GM12874 (cell line): ENCODE measurements at regions not wholly inside any gene's neighbourhood (a gene's known extent, or its start where the extent isn't known, plus 50 kb on each side); places are given as distances from the start of the nearest gene placed in this dataset.

Experiments used
- TF ChIP-seq, protein P1 (sequence below): IDR thresholded peaks from 2 replicates; pipeline ENCODE4 v1.5.1; 2011; ENCODE audit warnings: low read depth, mild to moderate bottlenecking, control low read depth, low read length, moderate library complexity; ENCODE audit not compliant: insufficient read depth

DNA sequence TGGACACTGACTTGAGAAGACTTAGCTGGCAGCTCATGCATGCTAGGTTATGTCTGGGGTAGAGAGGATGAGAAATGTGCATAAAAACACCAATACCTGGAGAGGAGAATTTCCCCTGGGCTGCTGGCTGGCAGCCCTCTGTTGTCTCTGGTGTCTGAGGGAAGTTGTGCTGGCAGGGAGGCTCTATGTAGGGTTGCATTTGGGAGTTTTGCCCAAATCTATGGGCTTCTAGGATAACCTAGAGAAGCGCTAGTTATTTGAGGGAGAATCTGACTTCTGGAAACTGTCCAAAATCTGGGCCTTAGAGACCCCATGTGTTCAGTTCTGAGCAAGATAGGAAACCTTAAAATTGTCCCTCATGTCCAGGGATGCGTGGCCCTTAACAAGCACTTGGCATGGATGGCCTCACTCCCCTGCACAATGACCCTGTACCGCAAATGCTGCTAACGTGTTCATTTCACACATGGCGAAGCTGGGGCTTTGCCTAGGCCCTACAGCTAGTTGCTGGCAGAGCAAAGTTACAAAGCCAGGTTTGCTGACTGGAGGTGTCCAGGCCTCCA lies 70.3 kb upstream of the ATP2B2 start:
- TF ChIP-seq, protein P1, sequence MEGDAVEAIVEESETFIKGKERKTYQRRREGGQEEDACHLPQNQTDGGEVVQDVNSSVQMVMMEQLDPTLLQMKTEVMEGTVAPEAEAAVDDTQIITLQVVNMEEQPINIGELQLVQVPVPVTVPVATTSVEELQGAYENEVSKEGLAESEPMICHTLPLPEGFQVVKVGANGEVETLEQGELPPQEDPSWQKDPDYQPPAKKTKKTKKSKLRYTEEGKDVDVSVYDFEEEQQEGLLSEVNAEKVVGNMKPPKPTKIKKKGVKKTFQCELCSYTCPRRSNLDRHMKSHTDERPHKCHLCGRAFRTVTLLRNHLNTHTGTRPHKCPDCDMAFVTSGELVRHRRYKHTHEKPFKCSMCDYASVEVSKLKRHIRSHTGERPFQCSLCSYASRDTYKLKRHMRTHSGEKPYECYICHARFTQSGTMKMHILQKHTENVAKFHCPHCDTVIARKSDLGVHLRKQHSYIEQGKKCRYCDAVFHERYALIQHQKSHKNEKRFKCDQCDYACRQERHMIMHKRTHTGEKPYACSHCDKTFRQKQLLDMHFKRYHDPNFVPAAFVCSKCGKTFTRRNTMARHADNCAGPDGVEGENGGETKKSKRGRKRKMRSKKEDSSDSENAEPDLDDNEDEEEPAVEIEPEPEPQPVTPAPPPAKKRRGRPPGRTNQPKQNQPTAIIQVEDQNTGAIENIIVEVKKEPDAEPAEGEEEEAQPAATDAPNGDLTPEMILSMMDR = no peak

DNA sequence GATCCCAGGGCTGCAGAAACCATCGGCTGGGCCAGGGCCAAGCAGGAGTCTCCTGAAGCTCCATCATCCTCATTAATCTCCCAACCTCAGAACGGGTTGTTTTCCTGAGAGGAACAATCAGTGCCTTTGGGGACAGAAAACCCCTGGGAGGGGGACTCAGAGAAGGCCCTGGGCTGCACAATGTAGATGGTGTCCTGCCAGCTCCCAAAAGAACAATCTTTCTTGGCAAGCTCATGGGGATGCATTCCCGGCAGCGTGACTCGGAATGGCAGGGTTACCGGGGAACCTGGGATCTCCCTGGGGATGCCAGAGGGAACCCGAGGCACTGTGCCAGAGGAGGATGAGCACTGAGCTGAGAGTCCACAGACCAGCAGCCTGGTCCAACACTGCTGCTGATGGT lies 72.1 kb upstream of the ATP2B2 start:
- TF ChIP-seq, protein P1 = no peak

DNA sequence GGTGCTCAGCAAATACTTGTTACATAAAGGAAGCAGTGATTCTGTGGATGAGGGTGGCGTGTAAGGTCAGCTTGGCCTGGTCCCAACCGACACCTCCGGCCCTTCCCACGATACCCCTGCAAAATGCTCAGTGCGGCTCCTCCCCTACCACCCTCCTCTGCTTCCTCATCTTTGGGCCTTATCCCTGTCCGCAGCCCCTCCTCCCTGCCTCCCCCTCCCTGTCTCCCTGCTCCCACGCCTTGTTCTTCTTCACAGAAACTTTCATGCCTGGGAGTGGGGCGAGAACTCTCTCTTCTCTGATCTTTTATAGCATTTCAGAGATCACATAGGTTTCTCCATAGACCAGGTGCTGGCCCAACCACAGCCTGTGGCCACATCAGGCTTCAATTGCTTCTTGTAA lies 75.0 kb upstream of the ATP2B2 start:
- TF ChIP-seq, protein P1 = no peak

DNA sequence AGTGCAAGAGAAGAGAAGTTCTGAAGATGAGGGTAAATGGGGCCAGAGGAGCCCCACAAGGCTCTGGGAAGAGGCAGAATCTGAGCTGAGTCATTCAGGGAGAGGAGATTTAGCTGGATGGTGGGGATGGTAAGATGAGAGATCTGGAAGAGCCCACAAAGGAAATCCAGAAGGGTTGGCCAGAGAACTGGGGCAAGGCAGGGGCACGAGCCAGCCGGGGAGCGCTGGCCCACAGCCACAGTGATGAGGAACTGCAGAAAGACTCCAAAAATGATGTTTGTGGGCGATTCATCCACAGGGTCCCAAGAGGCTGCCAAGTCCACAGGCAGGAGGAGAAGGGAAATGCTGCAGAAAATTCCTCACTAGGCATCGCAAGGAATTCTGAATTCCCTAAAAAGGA lies 75.9 kb upstream of the ATP2B2 start:
- TF ChIP-seq, protein P1 = no peak

DNA sequence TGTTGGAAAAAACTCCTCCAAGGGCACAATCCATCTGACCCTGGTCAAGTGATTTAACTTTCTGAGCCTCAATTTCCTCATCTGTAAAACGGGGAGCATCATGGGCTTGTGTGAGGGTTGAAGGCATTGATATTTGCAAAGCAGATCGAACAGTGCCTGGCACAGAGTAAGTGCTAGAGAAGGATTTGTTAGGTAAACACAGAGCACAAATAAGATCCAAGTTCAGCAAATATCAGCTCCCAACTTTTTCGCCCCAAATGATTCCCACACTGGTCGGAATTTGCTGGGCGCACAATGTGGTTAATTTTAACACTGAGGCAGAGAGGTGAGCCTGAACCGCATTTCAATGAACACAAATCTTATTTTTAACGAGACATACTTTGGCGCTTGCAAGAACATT lies 76.3 kb upstream of the ATP2B2 start:
- TF ChIP-seq, protein P1 = no peak

DNA sequence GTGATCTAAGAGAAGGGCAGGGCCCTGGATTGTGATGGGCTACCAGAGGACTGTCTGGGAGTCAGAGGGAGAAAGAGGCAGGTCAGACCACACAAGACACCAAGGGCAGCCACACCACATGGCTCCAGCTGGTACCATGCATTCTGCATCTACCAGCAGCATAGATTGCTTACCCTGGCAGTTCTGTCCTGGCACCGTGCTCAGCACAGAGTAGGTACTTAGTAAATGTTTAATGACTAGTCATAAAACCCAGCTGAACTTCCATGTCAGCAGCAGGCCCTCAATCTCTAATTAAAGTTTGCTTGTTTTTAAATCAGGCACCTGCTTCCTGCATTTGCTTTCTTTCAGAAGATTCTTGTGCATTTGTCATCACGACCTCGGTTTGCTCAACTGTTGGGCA lies 77.3 kb upstream of the ATP2B2 start:
- TF ChIP-seq, protein P1 = no peak

DNA sequence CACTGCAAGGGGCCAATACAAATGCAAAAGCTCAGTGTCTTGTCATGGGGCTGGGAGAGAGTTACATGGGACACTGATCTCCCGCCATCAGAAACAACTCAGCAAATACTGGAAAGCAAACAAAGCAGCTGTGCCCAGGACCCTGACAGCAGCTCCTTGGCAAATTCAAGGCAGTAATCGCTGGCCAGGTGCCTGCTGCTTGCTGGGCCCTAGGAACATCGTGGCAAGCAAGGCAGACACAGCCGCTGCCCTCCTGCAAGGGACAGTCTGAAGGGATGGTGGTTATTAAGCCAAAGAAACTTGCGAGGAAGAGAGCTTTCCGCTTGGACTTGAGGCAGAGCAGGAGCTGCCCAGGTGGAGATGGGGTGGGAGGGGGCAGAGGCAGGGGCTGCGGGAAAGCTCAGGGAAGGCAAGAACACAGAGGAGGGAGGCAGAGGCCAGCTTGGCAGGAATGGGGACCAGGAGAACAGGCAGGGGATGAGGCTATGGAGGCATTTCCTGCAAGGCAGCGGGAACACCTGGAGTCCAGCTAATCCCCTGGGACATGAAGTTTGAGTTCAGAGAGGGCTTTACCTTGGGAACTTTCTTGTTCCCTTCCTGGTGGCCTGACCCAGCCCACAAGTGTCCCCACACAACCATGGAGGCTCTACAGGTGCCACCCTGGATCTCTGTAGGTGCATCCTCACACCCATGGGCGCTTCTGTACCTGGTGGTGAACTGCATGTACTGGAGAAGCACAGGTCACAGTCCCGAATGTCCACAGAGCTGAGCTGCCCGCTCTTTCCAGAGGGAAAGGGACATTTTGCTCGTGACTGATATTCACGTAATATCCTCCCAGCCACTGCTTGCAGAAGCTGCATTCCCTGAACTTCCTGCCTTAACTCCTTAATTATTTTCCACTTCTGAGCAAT lies 78.7 kb upstream of the ATP2B2 start:
- TF ChIP-seq, protein P1 = no peak
